ENCODE measurements at regions not wholly inside any gene's neighbourhood (a gene's known extent, or its start where the extent isn't known, plus 50 kb on each side); places are given as distances from the start of the nearest gene placed in this dataset.

DNA sequence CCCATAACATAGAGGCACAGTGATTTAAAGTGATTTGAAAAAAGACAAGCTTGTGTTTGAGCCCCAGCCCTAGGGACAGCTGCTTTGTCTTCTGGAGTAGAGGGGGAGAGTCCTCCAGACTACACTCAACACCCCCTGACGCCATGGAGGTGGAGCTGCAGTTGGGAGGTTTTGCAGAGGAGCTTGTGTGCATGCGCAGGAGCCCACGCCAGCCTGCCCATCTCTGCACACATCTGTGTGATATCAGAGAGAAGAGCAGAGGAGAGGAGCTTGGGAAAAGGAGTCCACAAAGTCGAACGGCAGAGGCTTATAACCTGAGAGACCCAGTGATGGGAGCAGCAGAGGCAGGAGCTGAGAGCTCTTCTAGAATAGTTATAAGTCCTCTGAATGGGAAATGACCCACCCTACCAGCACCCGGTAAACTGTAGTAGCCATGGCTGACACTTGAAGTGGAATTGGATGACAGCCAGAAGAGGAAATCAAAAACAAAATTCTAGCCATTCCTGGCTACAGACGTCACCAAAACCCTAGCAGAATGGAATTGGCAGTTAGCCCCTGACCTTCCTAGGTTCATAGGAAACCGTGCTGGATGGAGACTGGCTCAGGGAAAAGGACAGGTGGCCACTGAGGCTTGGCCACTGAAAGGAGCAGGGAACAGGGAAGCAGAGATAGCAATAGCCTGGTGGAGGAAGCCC is 185.1 kb upstream of the VASH1 start:
- H3K9me3 ChIP-seq, result no peaks in the 10 kb centered on the region
- TF ChIP-seq, protein P1, sequence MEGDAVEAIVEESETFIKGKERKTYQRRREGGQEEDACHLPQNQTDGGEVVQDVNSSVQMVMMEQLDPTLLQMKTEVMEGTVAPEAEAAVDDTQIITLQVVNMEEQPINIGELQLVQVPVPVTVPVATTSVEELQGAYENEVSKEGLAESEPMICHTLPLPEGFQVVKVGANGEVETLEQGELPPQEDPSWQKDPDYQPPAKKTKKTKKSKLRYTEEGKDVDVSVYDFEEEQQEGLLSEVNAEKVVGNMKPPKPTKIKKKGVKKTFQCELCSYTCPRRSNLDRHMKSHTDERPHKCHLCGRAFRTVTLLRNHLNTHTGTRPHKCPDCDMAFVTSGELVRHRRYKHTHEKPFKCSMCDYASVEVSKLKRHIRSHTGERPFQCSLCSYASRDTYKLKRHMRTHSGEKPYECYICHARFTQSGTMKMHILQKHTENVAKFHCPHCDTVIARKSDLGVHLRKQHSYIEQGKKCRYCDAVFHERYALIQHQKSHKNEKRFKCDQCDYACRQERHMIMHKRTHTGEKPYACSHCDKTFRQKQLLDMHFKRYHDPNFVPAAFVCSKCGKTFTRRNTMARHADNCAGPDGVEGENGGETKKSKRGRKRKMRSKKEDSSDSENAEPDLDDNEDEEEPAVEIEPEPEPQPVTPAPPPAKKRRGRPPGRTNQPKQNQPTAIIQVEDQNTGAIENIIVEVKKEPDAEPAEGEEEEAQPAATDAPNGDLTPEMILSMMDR (IDR thresholded peaks at IDR 0.05), result no peak
- no peak for TF ChIP-seq POLR2A (IDR thresholded peaks at IDR 0.05)
- H3K36me3 ChIP-seq, result no peaks in the 10 kb centered on the region
- H3K27me3 ChIP-seq, result no peaks in the 10 kb centered on the region
- H3K4me1 ChIP-seq, result peaks cover 3 to 10% of the 10 kb centered on the region in 2 donors
- no peak overlapping the region for H3K27ac ChIP-seq
- DNase-seq, result peak; percentile 47
- intact Hi-C loops (cut with DNase I), result no loop called here
- H3K4me3 ChIP-seq (replicated peaks in 1 of 3), result no peak overlapping the region
- 27 to 35% methylated on average over 7 to 8 of the region's 8 CpGs for WGBS, 2 donors

DNA sequence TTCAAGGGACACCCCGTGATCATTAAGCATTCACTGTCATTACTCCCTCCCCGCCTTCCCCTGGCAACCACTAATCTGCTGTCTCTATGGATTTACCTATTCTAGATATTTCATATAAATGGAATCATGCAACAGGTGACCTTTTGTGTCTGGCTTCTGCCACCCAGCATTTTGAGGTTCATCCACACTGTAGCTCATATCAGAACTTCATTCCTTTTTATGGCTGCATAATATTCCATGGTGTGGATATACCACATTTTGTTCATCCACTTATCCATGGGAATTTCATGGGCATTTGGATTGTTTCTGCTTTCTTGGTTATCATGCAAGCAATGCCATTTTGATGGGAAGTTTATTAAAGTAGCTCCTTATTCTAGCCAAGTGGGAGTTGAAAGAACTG is 184.2 kb upstream of the VASH1 start:
- WGBS, 2 donors, result 92 to 94% methylated on average over 2 of the region's 2 CpGs
- intact Hi-C loops (cut with DNase I), result no loop called here
- no peak overlapping the region for H3K4me3 ChIP-seq (replicated peaks in 1 of 3)
- H3K9me3 ChIP-seq, result no peaks in the 10 kb centered on the region
- no peaks in the 10 kb centered on the region for H3K27me3 ChIP-seq
- TF ChIP-seq, protein P1 (IDR thresholded peaks at IDR 0.05), result no peak
- no peak for TF ChIP-seq POLR2A (IDR thresholded peaks at IDR 0.05)
- H3K27ac ChIP-seq, result no peak overlapping the region
- H3K36me3 ChIP-seq, result no peaks in the 10 kb centered on the region
- no peak for DNase-seq
- peaks cover 3 to 10% of the 10 kb centered on the region in 2 donors for H3K4me1 ChIP-seq

DNA sequence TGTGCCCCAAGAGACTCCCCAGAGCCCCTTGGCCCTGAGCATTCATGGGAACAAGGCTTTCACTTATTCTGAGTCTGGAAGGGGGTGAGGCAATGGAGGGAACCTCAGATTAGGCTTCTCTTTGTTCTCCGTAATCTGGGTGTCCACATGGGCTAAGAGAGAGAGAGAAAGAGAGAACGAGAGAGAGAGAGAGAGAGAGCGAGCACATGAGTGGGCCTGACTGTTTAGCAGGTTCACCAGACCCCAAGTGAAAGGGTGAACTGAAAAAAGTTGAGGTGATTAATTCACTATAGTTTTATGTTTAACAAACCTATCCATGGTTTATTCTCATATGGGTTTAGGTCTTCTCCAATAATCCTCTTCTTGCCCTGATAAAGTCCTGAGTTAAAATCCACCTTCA is 183.4 kb upstream of the VASH1 start:
- Histone ChIP-seq H3K36me3 (no peaks in the 10 kb centered on the region), H3K27me3 (no peaks in the 10 kb centered on the region), H3K9me3 (no peaks in the 10 kb centered on the region), H3K4me1 (peaks cover 3 to 10% of the 10 kb centered on the region in 2 donors), H3K4me3 (replicated peaks in 1 of 3) (no peak overlapping the region), H3K27ac (no peak overlapping the region)
- no peak for DNase-seq
- intact Hi-C loops (cut with DNase I), result no loop called here
- 94 to 96% methylated on average over 3 of the region's 3 CpGs for WGBS, 2 donors
- TF ChIP-seq, protein P1 (IDR thresholded peaks at IDR 0.05), result no peak
- TF ChIP-seq POLR2A (IDR thresholded peaks at IDR 0.05), result no peak

DNA sequence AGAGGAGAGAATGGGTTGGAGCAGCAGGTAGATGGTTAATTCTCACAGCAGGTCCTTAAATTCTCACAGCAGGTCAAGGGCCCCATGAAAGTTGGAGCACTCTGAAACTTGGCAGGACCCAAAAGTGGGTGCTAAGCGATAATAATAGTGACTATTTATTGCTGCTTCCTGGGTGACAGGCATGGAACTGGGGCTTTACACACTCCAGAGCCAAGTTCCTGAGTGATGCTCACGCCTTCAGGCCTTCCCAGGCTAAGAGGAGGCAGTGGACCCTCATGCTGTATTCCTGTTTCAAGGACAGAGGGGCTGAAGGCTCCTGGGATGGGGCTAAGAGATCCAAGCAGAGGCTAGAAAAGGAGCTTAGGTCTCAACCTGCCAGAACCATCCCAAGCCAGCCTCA is 180.9 kb upstream of the VASH1 start:
- H3K27me3 ChIP-seq, result no peaks in the 10 kb centered on the region
- H3K27ac ChIP-seq, result no peak overlapping the region
- 39 to 50% methylated on average over 2 of the region's 2 CpGs for WGBS, 2 donors
- no peak for TF ChIP-seq POLR2A (IDR thresholded peaks at IDR 0.05)
- TF ChIP-seq, protein P1 (IDR thresholded peaks at IDR 0.05), result no peak
- DNase-seq, result no peak
- H3K4me1 ChIP-seq, result peaks cover 0 to 10% of the 10 kb centered on the region in 2 donors
- no peaks in the 10 kb centered on the region for H3K36me3 ChIP-seq
- intact Hi-C loops (cut with DNase I), result no loop called here
- H3K4me3 ChIP-seq (replicated peaks in 1 of 3), result no peak overlapping the region
- no peaks in the 10 kb centered on the region for H3K9me3 ChIP-seq

DNA sequence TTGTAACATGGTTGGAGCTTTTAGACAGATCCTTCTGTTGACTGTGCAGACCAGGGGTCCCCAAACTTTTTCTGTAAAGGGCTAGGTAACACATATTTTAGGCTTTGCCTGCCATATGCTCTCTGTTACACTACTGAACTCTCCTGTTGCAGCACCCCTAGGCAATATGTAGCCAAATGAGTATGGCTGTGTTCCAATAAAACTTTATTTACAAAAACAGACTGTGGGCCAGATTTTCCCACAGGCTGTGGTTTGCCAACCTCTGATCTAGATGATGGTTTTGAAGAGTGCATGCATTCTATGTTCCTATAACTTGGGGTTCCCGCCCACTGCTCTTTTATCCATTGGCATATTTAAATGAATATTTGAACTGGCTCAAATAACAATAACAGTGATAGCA is 180.3 kb upstream of the VASH1 start:
- no peaks in the 10 kb centered on the region for H3K27me3 ChIP-seq
- TF ChIP-seq, protein P1 (IDR thresholded peaks at IDR 0.05), result no peak
- TF ChIP-seq POLR2A (IDR thresholded peaks at IDR 0.05), result no peak
- H3K36me3 ChIP-seq, result no peaks in the 10 kb centered on the region
- no peaks in the 10 kb centered on the region for H3K9me3 ChIP-seq
- no peak overlapping the region for H3K4me3 ChIP-seq (replicated peaks in 1 of 3)
- intact Hi-C loops (cut with DNase I), result no loop called here
- H3K27ac ChIP-seq, result no peak overlapping the region
- H3K4me1 ChIP-seq, result peaks cover 0 to 8% of the 10 kb centered on the region in 2 donors
- no peak for DNase-seq
- WGBS, 2 donors, result 95 to 100% methylated on average over 1 of the region's 1 CpG
